ENCODE measurements at regions not wholly inside any gene's neighbourhood (a gene's known extent, or its start where the extent isn't known, plus 50 kb on each side); places are given as distances from the start of the nearest gene placed in this dataset.

GRCh38 chr7:84546403-84546802 is 351.8 kb upstream of the SEMA3A start:
- H3K4me3 ChIP-seq (ENCODE audit: low read depth, low read length): no peak overlapping the region
- no peak for TF ChIP-seq CTCF (IDR thresholded peaks at IDR 0.05; ENCODE audit: borderline replicate concordance, insufficient read depth, low read depth, low read length)

- no peak overlapping the region for H3K4me3 ChIP-seq (ENCODE audit: low read depth, low read length)
- no peak for TF ChIP-seq CTCF (IDR thresholded peaks at IDR 0.05; ENCODE audit: borderline replicate concordance, insufficient read depth, low read depth, low read length)
These were observed 343.7 kb upstream of the SEMA3A start for GRCh38 chr7:84538268-84538667.

- TF ChIP-seq CTCF (IDR thresholded peaks at IDR 0.05; ENCODE audit: borderline replicate concordance, insufficient read depth, low read depth, low read length): no peak
- H3K4me3 ChIP-seq (ENCODE audit: low read depth, low read length): no peak overlapping the region
These were observed 341.8 kb upstream of the SEMA3A start for GRCh38 chr7:84536271-84536870.

GRCh38 chr7:84535580-84536270 is 341.1 kb upstream of the SEMA3A start:
- no peak overlapping the region for H3K4me3 ChIP-seq (ENCODE audit: low read depth, low read length)
- TF ChIP-seq CTCF (IDR thresholded peaks at IDR 0.05; ENCODE audit: borderline replicate concordance, insufficient read depth, low read depth, low read length): no peak

DNA sequence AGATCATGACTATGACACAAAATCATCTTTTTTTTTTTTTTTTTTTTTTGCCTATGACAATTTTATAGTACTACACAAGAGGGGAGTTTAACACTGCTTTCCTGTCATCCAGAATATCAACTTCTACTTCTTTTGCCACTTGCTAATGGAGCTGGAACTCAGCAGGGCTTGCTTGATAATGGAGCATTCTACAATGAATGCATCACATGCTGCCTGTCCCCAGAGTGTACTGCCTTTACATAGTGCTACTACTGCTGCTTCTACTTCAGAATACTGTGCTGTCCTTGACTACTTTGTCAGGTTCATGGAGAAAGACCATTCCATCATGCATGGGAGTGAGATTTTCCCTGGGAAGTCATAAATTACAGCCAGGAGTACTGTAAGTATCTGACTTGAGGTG is 338.6 kb upstream of the SEMA3A start:
- H3K4me3 ChIP-seq (ENCODE audit: low read depth, low read length): no peak overlapping the region
- TF ChIP-seq CTCF (IDR thresholded peaks at IDR 0.05; ENCODE audit: borderline replicate concordance, insufficient read depth, low read depth, low read length): no peak

- no peak overlapping the region for H3K4me3 ChIP-seq (ENCODE audit: low read depth, low read length)
- TF ChIP-seq CTCF (IDR thresholded peaks at IDR 0.05; ENCODE audit: borderline replicate concordance, insufficient read depth, low read depth, low read length): no peak
These were observed 337.6 kb upstream of the SEMA3A start for GRCh38 chr7:84532196-84532595.

Measured in GM12875 (cell line).